ENCODE measurements at regions not wholly inside any gene's neighbourhood (a gene's known extent, or its start where the extent isn't known, plus 50 kb on each side); places are given as distances from the start of the nearest gene placed in this dataset.
"Not testable (repeated sequence)": the region's sequence is repeated elsewhere in the genome, so short reads cannot be mapped to it uniquely, and the experiment has no call there.

GRCh38 chr12:124375789-124376175 is 80.9 kb downstream of the RFLNA start:
- H3K9me3 ChIP-seq (ENCODE audit: control insufficient read depth, insufficient read depth, low read length): no peaks in the 10 kb centered on the region
- no peak overlapping the region for H3K9ac ChIP-seq (ENCODE audit: low read depth, low read length)
- H3K4me1 ChIP-seq (ENCODE audit: insufficient read depth, low read length): no peaks in the 10 kb centered on the region
- H3K36me3 ChIP-seq (ENCODE audit: insufficient read depth, low read length): peaks cover 9% of the 10 kb centered on the region

DNA sequence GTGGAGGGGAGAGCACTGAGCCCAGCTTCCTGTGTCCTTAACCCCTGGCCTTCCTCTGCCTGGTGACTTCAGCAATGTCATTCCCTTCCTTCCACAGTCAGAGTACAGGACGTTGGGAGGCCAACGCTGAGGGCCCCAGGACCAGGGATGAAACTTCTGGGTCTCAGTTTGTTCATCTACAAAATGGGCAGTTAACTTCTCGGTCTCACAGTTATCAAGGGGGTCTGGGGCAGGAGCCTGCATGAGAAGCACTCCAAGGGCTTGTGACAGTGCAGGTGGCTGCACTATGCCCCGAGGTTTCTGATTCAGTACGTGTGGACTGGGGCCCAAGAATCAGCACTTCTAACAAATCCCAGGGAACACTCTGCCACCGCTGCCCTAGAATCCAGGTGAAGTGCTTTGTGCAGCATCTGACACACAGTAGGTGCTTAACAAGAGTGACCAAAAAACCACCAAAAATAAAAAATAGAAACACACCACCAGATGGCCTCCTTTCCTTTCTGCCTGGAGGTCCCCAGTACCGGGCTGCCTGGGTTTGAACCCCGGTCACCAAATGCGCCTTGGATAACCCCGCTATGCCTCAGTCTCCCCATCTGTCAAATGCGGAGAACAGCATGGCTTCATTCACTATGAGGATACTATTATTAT is 80.4 kb downstream of the RFLNA start:
- no peak overlapping the region for H3K9ac ChIP-seq (ENCODE audit: low read depth, low read length)
- no peaks in the 10 kb centered on the region for H3K9me3 ChIP-seq (ENCODE audit: control insufficient read depth, insufficient read depth, low read length)
- peaks cover 9% of the 10 kb centered on the region for H3K36me3 ChIP-seq (ENCODE audit: insufficient read depth, low read length)
- H3K4me1 ChIP-seq (ENCODE audit: insufficient read depth, low read length): no peaks in the 10 kb centered on the region

DNA sequence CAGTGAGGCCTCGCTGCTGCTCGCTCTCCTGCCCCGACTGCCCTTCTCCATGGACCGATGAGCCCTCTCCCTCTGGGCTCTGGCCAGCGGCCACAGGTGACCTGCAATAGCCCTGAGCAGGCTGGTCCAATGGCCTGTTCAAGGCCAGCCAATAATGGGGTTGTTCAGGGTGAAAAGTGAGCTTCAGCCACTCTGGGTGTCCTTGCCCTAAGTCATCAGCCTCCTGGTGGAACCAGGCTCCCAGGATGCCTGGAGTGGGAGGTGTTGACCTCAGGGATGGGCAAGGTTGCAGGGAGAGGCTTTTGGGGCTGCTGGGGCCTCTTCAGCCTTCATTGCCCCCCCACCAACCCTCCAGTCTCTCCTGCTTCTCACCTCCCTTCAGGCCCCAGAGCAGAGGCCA is 79.7 kb downstream of the RFLNA start:
- no peaks in the 10 kb centered on the region for H3K9me3 ChIP-seq (ENCODE audit: control insufficient read depth, insufficient read depth, low read length)
- peaks cover 9% of the 10 kb centered on the region for H3K36me3 ChIP-seq (ENCODE audit: insufficient read depth, low read length)

GRCh38 chr12:124374147-124374546 is 79.3 kb downstream of the RFLNA start:
- Histone ChIP-seq H3K9ac (ENCODE audit: low read depth, low read length) (no peak overlapping the region), H3K9me3 (ENCODE audit: control insufficient read depth, insufficient read depth, low read length) (no peaks in the 10 kb centered on the region), H3K36me3 (ENCODE audit: insufficient read depth, low read length) (peaks cover 9% of the 10 kb centered on the region; the same call in 1 of the 2 replicates), H3K4me1 (ENCODE audit: insufficient read depth, low read length) (no peaks in the 10 kb centered on the region)

More for the DNA sequence above, 79.7 kb downstream of the RFLNA start:
- Histone ChIP-seq H3K4me1 (ENCODE audit: insufficient read depth, low read length) (no peaks in the 10 kb centered on the region), H3K9ac (ENCODE audit: low read depth, low read length) (no peak overlapping the region)

- H3K9ac ChIP-seq (ENCODE audit: low read depth, low read length); H3K9me3 ChIP-seq (ENCODE audit: control insufficient read depth, insufficient read depth, low read length); H3K4me1 ChIP-seq (ENCODE audit: insufficient read depth, low read length); H3K36me3 ChIP-seq (ENCODE audit: insufficient read depth, low read length): not testable (repeated sequence)
Measured at GRCh38 chr12:124373701-124374100, 78.8 kb downstream of the RFLNA start.

GRCh38 chr12:124372831-124373230 is 77.9 kb downstream of the RFLNA start:
- Histone ChIP-seq H3K4me1 (ENCODE audit: insufficient read depth, low read length) (no peaks in the 10 kb centered on the region), H3K36me3 (ENCODE audit: insufficient read depth, low read length) (peaks cover 9% of the 10 kb centered on the region; the same call in 1 of the 2 replicates), H3K9me3 (ENCODE audit: control insufficient read depth, insufficient read depth, low read length) (no peaks in the 10 kb centered on the region)

DNA sequence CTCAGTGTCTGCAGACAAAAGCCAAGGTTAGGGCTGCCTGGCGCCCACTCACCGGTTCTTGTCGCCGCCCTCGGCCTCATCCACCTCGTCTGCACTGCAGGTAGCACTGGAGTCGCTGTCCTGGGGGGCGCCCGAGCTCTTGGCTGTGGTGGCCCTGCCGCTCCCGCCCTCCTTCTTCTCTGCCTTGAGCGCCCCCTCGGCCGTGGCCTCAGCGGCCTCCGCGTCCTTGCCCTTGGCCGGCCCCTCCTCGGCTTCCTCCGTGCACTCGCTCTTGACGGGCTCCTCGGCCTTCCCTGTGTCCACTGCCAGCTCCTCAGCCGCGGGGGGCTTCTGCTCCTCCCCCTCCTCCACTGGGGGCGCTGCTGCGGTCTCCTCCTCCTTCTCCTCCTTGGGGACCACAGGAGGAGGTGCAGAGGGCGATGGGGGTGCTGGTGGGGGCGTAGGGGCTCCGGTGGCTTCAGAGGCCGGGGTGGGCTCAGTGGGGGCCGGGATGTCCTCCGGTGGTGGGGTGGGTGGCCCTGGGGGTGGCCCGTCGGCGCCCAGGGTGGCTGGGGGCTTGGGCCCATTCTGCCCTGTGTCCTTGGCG is 77.2 kb downstream of the RFLNA start:
- Histone ChIP-seq H3K9ac (ENCODE audit: low read depth, low read length) (no peak overlapping the region), H3K9me3 (ENCODE audit: control insufficient read depth, insufficient read depth, low read length) (no peaks in the 10 kb centered on the region), H3K36me3 (ENCODE audit: insufficient read depth, low read length) (peaks cover 8% of the 10 kb centered on the region; the same call in 1 of the 2 replicates), H3K4me1 (ENCODE audit: insufficient read depth, low read length) (no peaks in the 10 kb centered on the region)

More at GRCh38 chr12:124372831-124373230, 77.9 kb downstream of the RFLNA start:
- no peak overlapping the region for H3K9ac ChIP-seq (ENCODE audit: low read depth, low read length)

DNA sequence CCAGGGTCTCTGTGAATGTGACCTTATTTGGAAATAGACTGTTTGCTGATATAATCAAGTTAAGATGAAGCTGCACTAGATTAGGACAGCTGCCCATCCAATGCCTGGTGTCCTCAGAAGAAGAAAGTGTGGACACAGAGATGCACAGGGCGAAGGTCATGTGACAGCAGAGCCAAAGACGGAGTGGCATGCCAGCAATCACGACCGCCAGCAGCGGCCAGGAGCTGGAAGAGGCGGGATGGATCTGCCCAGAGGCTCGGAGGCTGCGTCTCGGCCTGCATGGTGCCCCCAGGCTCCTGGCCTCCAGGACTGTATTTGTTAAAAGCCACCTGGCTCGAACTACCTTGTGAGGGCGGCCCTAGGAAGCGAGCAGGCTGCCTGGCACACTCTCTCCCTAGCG is 76.5 kb downstream of the RFLNA start:
- no peak overlapping the region for H3K9ac ChIP-seq (ENCODE audit: low read depth, low read length)
- H3K9me3 ChIP-seq (ENCODE audit: control insufficient read depth, insufficient read depth, low read length): no peaks in the 10 kb centered on the region
- no peaks in the 10 kb centered on the region for H3K4me1 ChIP-seq (ENCODE audit: insufficient read depth, low read length)
- H3K36me3 ChIP-seq (ENCODE audit: insufficient read depth, low read length): peaks cover 7% of the 10 kb centered on the region

DNA sequence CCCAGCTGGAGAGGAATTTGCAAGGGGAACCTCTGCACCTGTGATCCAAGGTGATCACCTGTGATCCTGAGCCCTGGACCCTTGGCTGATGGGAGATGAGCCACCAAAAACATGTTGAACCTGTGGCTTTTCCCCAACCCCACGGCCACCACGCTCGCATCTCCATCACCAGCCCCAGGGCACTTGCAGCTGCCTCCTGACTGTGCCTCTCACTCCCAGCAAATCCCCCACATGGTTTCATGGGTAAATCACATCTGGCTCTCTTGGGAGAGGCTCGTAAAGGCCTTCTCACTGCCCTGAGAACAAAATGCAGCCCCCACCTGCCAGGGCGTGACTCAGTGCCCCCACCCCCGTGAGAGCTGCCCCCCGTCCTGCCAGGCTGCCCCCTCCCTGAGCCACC is 76.0 kb downstream of the RFLNA start:
- H3K4me1 ChIP-seq (ENCODE audit: insufficient read depth, low read length): no peaks in the 10 kb centered on the region
- no peaks in the 10 kb centered on the region for H3K9me3 ChIP-seq (ENCODE audit: control insufficient read depth, insufficient read depth, low read length)
- H3K36me3 ChIP-seq (ENCODE audit: insufficient read depth, low read length): peaks cover 10% of the 10 kb centered on the region
- no peak overlapping the region for H3K9ac ChIP-seq (ENCODE audit: low read depth, low read length)

DNA sequence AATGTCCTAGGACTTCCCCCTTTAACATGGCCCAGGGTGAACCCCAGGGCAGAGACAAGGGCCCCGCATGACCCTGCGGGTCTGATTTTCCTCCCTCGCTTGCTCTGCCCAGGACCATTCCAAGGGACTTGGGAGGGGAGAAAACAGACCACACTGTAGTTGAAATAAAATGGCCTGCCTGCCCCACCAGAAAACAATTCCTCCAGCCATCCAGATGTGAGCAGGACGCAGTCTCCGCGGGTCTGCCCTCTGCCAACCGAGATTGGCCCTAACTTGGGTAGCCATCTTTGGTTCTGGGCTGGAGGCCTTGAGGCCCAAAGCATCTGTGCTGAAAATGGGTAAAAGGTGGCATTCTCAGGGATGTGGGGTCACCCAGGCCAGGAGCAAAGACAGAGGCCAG is 75.5 kb downstream of the RFLNA start:
- H3K9ac ChIP-seq (ENCODE audit: low read depth, low read length): no peak overlapping the region
- H3K36me3 ChIP-seq (ENCODE audit: insufficient read depth, low read length): peaks cover 10% of the 10 kb centered on the region
- H3K9me3 ChIP-seq (ENCODE audit: control insufficient read depth, insufficient read depth, low read length): no peaks in the 10 kb centered on the region
- no peaks in the 10 kb centered on the region for H3K4me1 ChIP-seq (ENCODE audit: insufficient read depth, low read length)

DNA sequence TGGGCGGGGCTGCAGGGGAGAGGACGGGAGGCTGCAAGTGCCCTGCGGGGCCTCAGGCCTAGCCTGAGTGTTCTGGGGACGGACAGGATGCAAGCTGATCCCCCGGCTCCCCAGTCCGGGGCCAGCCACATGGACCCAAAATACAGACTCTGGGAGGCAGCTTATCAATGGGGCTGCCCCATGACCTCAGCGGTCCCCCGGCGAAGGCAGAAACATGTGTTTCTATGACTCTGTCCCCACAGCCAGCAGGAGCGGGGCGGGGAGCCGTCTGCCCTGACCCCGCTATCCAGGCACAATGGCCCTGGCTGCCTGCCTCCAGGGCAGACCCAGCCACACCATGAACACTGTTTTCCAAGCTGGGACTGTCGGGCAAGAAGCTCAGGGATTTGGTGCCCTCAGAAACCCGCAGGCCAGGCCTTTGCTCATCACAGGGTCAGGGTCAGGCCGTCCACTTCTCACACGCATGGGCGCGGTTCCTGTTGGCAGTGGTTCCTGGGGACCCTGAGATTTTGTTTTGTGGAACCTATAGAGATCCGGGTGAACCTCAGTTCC is 75.0 kb downstream of the RFLNA start:
- Histone ChIP-seq H3K4me1 (ENCODE audit: insufficient read depth, low read length) (no peaks in the 10 kb centered on the region), H3K9ac (ENCODE audit: low read depth, low read length) (no peak overlapping the region), H3K9me3 (ENCODE audit: control insufficient read depth, insufficient read depth, low read length) (no peaks in the 10 kb centered on the region), H3K36me3 (ENCODE audit: insufficient read depth, low read length) (peaks cover 10% of the 10 kb centered on the region)

- no peak overlapping the region for H3K9ac ChIP-seq (ENCODE audit: low read depth, low read length)
- no peaks in the 10 kb centered on the region for H3K9me3 ChIP-seq (ENCODE audit: control insufficient read depth, insufficient read depth, low read length)
- H3K4me1 ChIP-seq (ENCODE audit: insufficient read depth, low read length): no peaks in the 10 kb centered on the region
- H3K36me3 ChIP-seq (ENCODE audit: insufficient read depth, low read length): peaks cover 10% of the 10 kb centered on the region
Measured at GRCh38 chr12:124369055-124369826, 74.3 kb downstream of the RFLNA start.

GRCh38 chr12:124368421-124369032 is 73.6 kb downstream of the RFLNA start:
- Histone ChIP-seq H3K4me1 (ENCODE audit: insufficient read depth, low read length) (no peaks in the 10 kb centered on the region), H3K9me3 (ENCODE audit: control insufficient read depth, insufficient read depth, low read length) (no peaks in the 10 kb centered on the region), H3K36me3 (ENCODE audit: insufficient read depth, low read length) (peaks cover 10% of the 10 kb centered on the region), H3K9ac (ENCODE audit: low read depth, low read length) (no peak overlapping the region)

DNA sequence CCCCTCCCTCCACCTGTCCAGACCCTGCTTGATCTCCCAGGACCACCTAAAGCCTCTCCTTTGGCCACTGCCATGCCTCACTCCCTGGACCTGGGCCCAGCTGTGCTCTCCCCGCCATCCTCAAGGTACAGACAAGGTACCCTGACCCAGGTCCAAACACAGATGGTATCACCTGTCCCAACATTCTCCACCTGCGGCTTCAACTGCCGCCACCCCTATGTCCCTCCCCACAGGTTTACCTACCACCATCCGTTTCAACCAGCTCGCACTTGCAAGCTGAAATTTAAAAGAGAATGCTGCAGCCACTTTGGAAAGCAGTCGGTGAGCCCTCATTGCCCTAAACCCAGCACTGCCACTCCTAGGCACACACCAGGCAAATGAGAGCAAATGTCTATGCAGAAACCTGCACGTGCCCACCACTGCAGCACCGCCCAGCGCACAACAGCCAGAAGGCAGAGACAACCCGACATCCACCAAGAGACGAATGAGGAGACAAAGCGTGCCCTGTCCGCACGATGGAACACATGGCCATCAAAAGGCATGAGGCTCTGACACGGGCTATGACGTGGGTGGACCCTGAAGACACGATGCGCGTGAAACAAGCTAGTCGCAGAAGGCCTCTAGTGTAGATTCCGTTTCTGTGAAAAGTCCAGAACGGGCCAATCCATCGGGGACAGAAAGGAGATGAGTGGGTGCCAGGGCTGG is 71.0 kb downstream of the RFLNA start:
- no peaks in the 10 kb centered on the region for H3K4me1 ChIP-seq (ENCODE audit: insufficient read depth, low read length)
- H3K9me3 ChIP-seq (ENCODE audit: control insufficient read depth, insufficient read depth, low read length): no peaks in the 10 kb centered on the region
- no peak overlapping the region for H3K9ac ChIP-seq (ENCODE audit: low read depth, low read length)
- peaks cover 5% of the 10 kb centered on the region; the same call in 1 of the 2 replicates for H3K36me3 ChIP-seq (ENCODE audit: insufficient read depth, low read length)

Data from ES-I3 (cell line).